ENCODE measurements at regions not wholly inside any gene's neighbourhood (a gene's known extent, or its start where the extent isn't known, plus 50 kb on each side); places are given as distances from the start of the nearest gene placed in this dataset.

DNA sequence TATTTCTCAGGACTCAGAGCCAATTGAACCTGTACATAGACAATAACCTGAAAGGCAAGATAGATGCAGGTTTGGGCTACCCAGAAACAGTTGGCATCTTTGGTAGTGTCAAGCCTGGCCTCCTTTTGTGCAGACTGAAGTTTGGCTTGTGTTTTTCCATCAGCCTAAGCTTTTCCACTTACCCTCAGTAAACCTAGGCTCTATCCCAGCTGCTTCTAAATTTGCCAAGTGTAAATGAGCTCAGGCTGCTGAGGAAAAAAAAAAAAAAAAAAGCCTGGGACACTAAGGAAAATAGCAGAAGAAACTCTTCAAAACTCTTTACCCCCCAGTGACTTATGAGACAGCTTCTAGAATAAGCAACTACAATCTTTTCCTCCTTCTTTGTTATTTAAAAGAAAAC lies 316.3 kb upstream of the SORCS1 start:
- H3K9me3 ChIP-seq (ENCODE audit: low read depth) = no peaks in the 10 kb centered on the region
- no peak overlapping the region for H3K4me3 ChIP-seq
- H3K4me1 ChIP-seq (ENCODE audit: insufficient read depth) = no peaks in the 10 kb centered on the region
- DNase-seq = no peak
- H3F3A ChIP-seq (ENCODE audit: insufficient read depth) = no peaks in the 10 kb centered on the region
- H3K27ac ChIP-seq = no peak overlapping the region
- in situ Hi-C loops (cut with MboI) = no loop called here
- no peaks in the 10 kb centered on the region for H3K36me3 ChIP-seq (ENCODE audit: low read depth)
- H2AFZ ChIP-seq = no peak overlapping the region
- no peak for TF ChIP-seq EZH2phosphoT487 (IDR thresholded peaks at IDR 0.05; ENCODE audit: insufficient read depth, low read depth)
- TF ChIP-seq EZH2 (IDR thresholded peaks at IDR 0.05; ENCODE audit: insufficient read depth, poor library complexity, severe bottlenecking) = no peak
- H3K27me3 ChIP-seq (replicated peaks; ENCODE audit: insufficient read depth) = no peaks in the 10 kb centered on the region
- no peaks in the 10 kb centered on the region for H3K9me2 ChIP-seq (ENCODE audit: insufficient read depth)
- H4K20me1 ChIP-seq (ENCODE audit: insufficient read depth) = no peaks in the 10 kb centered on the region
- no peak overlapping the region for H3K9ac ChIP-seq
- H3K79me2 ChIP-seq (ENCODE audit: insufficient read depth) = no peaks in the 10 kb centered on the region
- no peak overlapping the region for H3K4me2 ChIP-seq (ENCODE audit: unreplicated experiment)

DNA sequence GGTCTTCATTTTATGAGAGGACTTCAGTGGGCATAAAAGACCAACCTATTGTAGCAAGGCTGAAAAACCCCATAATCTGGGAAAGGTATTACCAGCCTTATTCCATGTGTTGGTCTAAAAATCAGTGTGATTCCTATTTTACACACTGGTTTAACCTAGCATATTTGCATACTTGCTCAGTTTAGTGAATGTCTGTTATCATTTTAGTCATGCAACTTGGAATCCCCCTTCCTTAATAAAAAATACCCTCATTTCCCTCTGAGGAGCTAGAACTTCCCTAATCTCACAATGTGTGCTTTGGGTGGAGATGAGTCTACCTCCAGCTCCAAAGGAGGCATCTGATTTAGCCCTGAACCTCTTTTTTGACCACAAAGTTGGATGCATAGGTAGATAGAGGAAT lies 312.8 kb upstream of the SORCS1 start:
- no peaks in the 10 kb centered on the region for H3K36me3 ChIP-seq (ENCODE audit: low read depth)
- no peaks in the 10 kb centered on the region for H3K27me3 ChIP-seq (replicated peaks; ENCODE audit: insufficient read depth)
- no peak for TF ChIP-seq EZH2phosphoT487 (IDR thresholded peaks at IDR 0.05; ENCODE audit: insufficient read depth, low read depth)
- no peak for TF ChIP-seq EZH2 (IDR thresholded peaks at IDR 0.05; ENCODE audit: insufficient read depth, poor library complexity, severe bottlenecking)
- no peak overlapping the region for H3K4me3 ChIP-seq
- no peaks in the 10 kb centered on the region for H3F3A ChIP-seq (ENCODE audit: insufficient read depth)
- no peak overlapping the region for H3K9ac ChIP-seq
- no peaks in the 10 kb centered on the region for H3K9me2 ChIP-seq (ENCODE audit: insufficient read depth)
- no peak for DNase-seq
- no peaks in the 10 kb centered on the region for H3K4me1 ChIP-seq (ENCODE audit: insufficient read depth)
- H3K79me2 ChIP-seq (ENCODE audit: insufficient read depth) = no peaks in the 10 kb centered on the region
- in situ Hi-C loops (cut with MboI) = no loop called here
- H3K9me3 ChIP-seq (ENCODE audit: low read depth) = no peaks in the 10 kb centered on the region
- H3K4me2 ChIP-seq (ENCODE audit: unreplicated experiment) = no peak overlapping the region
- H2AFZ ChIP-seq = no peak overlapping the region
- H4K20me1 ChIP-seq (ENCODE audit: insufficient read depth) = no peaks in the 10 kb centered on the region
- no peak overlapping the region for H3K27ac ChIP-seq

DNA sequence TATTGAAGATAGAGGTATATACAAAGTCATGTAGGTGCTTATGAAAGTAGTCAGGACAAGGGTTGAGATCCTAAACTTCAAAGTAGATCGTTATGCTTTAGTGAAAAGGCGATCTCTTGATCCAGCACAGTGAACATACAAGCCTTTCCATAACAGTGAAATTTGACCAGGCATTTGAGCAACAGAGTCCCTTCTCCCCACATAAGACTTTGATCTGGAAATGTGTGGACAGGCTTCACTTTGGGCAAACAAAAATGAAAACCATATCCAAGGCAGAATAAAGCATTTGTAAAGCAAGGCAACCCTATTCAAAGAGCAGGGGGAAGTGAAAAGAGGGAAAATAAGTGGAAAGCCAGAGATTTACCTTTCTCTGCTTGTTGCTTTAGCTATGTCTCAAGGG lies 311.9 kb upstream of the SORCS1 start:
- DNase-seq = no peak
- WGBS, 2 experiments (ENCODE audit: low coverage in 1 of 2, low lambda C conversion rate in 2 of 2, missing lambda C conversion rate in 2 of 2) = 20% methylated on average over 2 of the region's 2 CpGs
- Histone ChIP-seq H3K9me3 (ENCODE audit: low read depth) (no peaks in the 10 kb centered on the region), H3K36me3 (ENCODE audit: low read depth) (no peaks in the 10 kb centered on the region), H2AFZ (no peak overlapping the region), H3K4me3 (no peak overlapping the region), H3K9ac (no peak overlapping the region), H3K4me1 (ENCODE audit: insufficient read depth) (no peaks in the 10 kb centered on the region), H3K27me3 (replicated peaks; ENCODE audit: insufficient read depth) (no peaks in the 10 kb centered on the region), H4K20me1 (ENCODE audit: insufficient read depth) (no peaks in the 10 kb centered on the region), H3F3A (ENCODE audit: insufficient read depth) (no peaks in the 10 kb centered on the region), H3K79me2 (ENCODE audit: insufficient read depth) (no peaks in the 10 kb centered on the region), H3K4me2 (ENCODE audit: unreplicated experiment) (no peak overlapping the region), H3K27ac (no peak overlapping the region), H3K9me2 (ENCODE audit: insufficient read depth) (no peaks in the 10 kb centered on the region)
- in situ Hi-C loops (cut with MboI) = no loop called here
- no peak for TF ChIP-seq EZH2phosphoT487 (IDR thresholded peaks at IDR 0.05; ENCODE audit: insufficient read depth, low read depth)
- no peak for TF ChIP-seq EZH2 (IDR thresholded peaks at IDR 0.05; ENCODE audit: insufficient read depth, poor library complexity, severe bottlenecking)

DNA sequence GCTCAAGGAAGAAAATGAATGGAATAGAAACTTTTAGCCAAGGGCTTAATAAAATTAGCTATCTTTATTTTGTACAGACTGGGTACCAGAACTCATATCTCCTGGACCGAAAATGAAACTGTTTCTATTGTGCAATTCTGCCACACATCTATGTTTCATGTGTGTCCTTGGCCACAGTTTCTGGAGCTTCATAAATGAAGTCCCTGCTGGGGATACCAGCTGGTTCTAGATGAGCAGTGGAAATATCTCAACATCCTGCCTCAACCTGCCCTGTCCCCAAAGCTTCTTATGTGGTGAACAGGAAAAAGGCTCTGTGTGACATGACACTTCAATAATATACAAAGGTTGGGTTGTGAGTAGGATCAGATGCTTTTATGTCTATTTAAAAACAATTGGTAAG lies 310.1 kb upstream of the SORCS1 start:
- Histone ChIP-seq H3K79me2 (ENCODE audit: insufficient read depth) (no peaks in the 10 kb centered on the region), H3K4me2 (ENCODE audit: unreplicated experiment) (no peak overlapping the region), H3K9ac (no peak overlapping the region), H3K27ac (no peak overlapping the region), H3K27me3 (replicated peaks; ENCODE audit: insufficient read depth) (no peaks in the 10 kb centered on the region), H3K4me1 (ENCODE audit: insufficient read depth) (no peaks in the 10 kb centered on the region), H3K4me3 (no peak overlapping the region), H4K20me1 (ENCODE audit: insufficient read depth) (no peaks in the 10 kb centered on the region), H2AFZ (no peak overlapping the region), H3K36me3 (ENCODE audit: low read depth) (no peaks in the 10 kb centered on the region), H3K9me3 (ENCODE audit: low read depth) (no peaks in the 10 kb centered on the region), H3F3A (ENCODE audit: insufficient read depth) (no peaks in the 10 kb centered on the region), H3K9me2 (ENCODE audit: insufficient read depth) (no peaks in the 10 kb centered on the region)
- no peak for DNase-seq
- WGBS, 2 experiments (ENCODE audit: low coverage in 1 of 2, low lambda C conversion rate in 2 of 2, missing lambda C conversion rate in 2 of 2) = 30 to 41% methylated on average over 1 of the region's 1 CpG
- in situ Hi-C loops (cut with MboI) = no loop called here
- TF ChIP-seq EZH2phosphoT487 (IDR thresholded peaks at IDR 0.05; ENCODE audit: insufficient read depth, low read depth) = no peak
- no peak for TF ChIP-seq EZH2 (IDR thresholded peaks at IDR 0.05; ENCODE audit: insufficient read depth, poor library complexity, severe bottlenecking)

DNA sequence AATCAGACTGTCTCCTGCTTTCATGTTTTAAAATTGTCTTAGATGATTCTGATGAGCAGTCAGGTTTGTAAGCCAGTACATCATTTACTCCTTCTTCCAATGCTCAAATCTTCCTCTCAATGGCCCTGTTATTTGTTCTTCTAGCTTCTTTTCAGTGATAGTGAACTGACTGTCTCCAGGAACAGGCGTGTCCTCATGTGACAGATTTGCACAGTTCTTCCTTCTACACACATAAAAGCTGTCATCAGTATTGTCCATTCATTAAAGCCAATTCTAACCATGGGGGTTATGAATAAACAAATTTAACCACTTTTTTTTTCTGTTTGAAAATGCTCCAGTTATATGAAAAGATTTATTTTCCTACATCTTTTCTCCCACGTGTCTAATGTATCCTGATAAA lies 308.7 kb upstream of the SORCS1 start:
- no peak for DNase-seq
- TF ChIP-seq EZH2phosphoT487 (IDR thresholded peaks at IDR 0.05; ENCODE audit: insufficient read depth, low read depth) = no peak
- TF ChIP-seq EZH2 (IDR thresholded peaks at IDR 0.05; ENCODE audit: insufficient read depth, poor library complexity, severe bottlenecking) = no peak
- WGBS, 2 experiments (ENCODE audit: low coverage in 1 of 2, low lambda C conversion rate in 2 of 2, missing lambda C conversion rate in 2 of 2) = 25 to 29% methylated on average over 2 of the region's 2 CpGs

More for the DNA sequence above, 308.7 kb upstream of the SORCS1 start:
- no peaks in the 10 kb centered on the region for H3K79me2 ChIP-seq (ENCODE audit: insufficient read depth)
- in situ Hi-C loops (cut with MboI) = no loop called here
- H3K9me3 ChIP-seq (ENCODE audit: low read depth) = no peaks in the 10 kb centered on the region
- no peak overlapping the region for H2AFZ ChIP-seq
- H3K9me2 ChIP-seq (ENCODE audit: insufficient read depth) = no peaks in the 10 kb centered on the region
- no peaks in the 10 kb centered on the region for H3K27me3 ChIP-seq (replicated peaks; ENCODE audit: insufficient read depth)
- H4K20me1 ChIP-seq (ENCODE audit: insufficient read depth) = no peaks in the 10 kb centered on the region
- H3F3A ChIP-seq (ENCODE audit: insufficient read depth) = no peaks in the 10 kb centered on the region
- no peak overlapping the region for H3K27ac ChIP-seq
- H3K4me3 ChIP-seq = no peak overlapping the region
- H3K4me2 ChIP-seq (ENCODE audit: unreplicated experiment) = no peak overlapping the region
- no peaks in the 10 kb centered on the region for H3K4me1 ChIP-seq (ENCODE audit: insufficient read depth)
- H3K36me3 ChIP-seq (ENCODE audit: low read depth) = no peaks in the 10 kb centered on the region
- no peak overlapping the region for H3K9ac ChIP-seq

All from GM23248 (cell line).